ENCODE measurements at regions not wholly inside any gene's neighbourhood (a gene's known extent, or its start where the extent isn't known, plus 50 kb on each side); places are given as distances from the start of the nearest gene placed in this dataset.

GRCh38 chrX:9390121-9390520, 74.7 kb upstream of the TBL1X start:
- TF ChIP-seq CTCF (IDR thresholded peaks at IDR 0.05; ENCODE audit: insufficient read depth in 1 of 2, low read depth in 1 of 2, low read length in 1 of 2, severe bottlenecking in 1 of 2, unreplicated experiment in 1 of 2) = no peak
- Histone ChIP-seq H3K4me1 (no peaks in the 10 kb centered on the region), H3K36me3 (ENCODE audit: control insufficient read depth, insufficient read depth, low read length) (no peaks in the 10 kb centered on the region), H3K27me3 (replicated peaks; ENCODE audit: control insufficient read depth, insufficient read depth, low read length) (no peaks in the 10 kb centered on the region), H3K9me3 (no peaks in the 10 kb centered on the region), H3K4me3 (ENCODE audit: low read depth, low read length) (no peak overlapping the region)
- no TSS peak for BruUV-seq (replicated peaks)
- no peak overlapping the region for H3K4me3 Mint-ChIP-seq (ENCODE audit: unreplicated experiment)
- intact Hi-C loops (cut with micrococcal nuclease; ENCODE audit: unreplicated experiment) = no loop called here
- POLR2A ChIA-PET = no interaction called here
- CTCF ChIA-PET = no interaction called here
- H3K27ac Mint-ChIP-seq (ENCODE audit: unreplicated experiment) = no peak overlapping the region
- no peaks in the 10 kb centered on the region for H3K27me3 Mint-ChIP-seq (ENCODE audit: insufficient read depth, unreplicated experiment)
- no peak for DNase-seq
- H3K9me3 Mint-ChIP-seq (ENCODE audit: unreplicated experiment) = no peaks in the 10 kb centered on the region
- no peaks in the 10 kb centered on the region for H3K36me3 Mint-ChIP-seq (ENCODE audit: insufficient read depth, unreplicated experiment)
- no peaks in the 10 kb centered on the region for H3K4me1 Mint-ChIP-seq (ENCODE audit: low read depth, unreplicated experiment)

GRCh38 chrX:9390693-9391368, 74.0 kb upstream of the TBL1X start:
- no peak overlapping the region for H3K4me3 ChIP-seq (ENCODE audit: low read depth, low read length)
- H3K4me1 ChIP-seq = no peaks in the 10 kb centered on the region
- ChIA-PET CTCF (no interaction called here), POLR2A (no interaction called here)
- no peaks in the 10 kb centered on the region for H3K4me1 Mint-ChIP-seq (ENCODE audit: low read depth, unreplicated experiment)
- no peaks in the 10 kb centered on the region for H3K36me3 Mint-ChIP-seq (ENCODE audit: insufficient read depth, unreplicated experiment)
- no peak overlapping the region for H3K4me3 Mint-ChIP-seq (ENCODE audit: unreplicated experiment)
- no peaks in the 10 kb centered on the region for H3K9me3 ChIP-seq
- H3K27me3 ChIP-seq (replicated peaks; ENCODE audit: control insufficient read depth, insufficient read depth, low read length) = no peaks in the 10 kb centered on the region
- no peaks in the 10 kb centered on the region for H3K9me3 Mint-ChIP-seq (ENCODE audit: unreplicated experiment)
- DNase-seq = no peak
- BruUV-seq (replicated peaks) = no TSS peak
- intact Hi-C loops (cut with micrococcal nuclease; ENCODE audit: unreplicated experiment) = no loop called here
- no peaks in the 10 kb centered on the region for H3K27me3 Mint-ChIP-seq (ENCODE audit: insufficient read depth, unreplicated experiment)
- H3K27ac Mint-ChIP-seq (ENCODE audit: unreplicated experiment) = no peak overlapping the region
- no peak for TF ChIP-seq CTCF (IDR thresholded peaks at IDR 0.05; ENCODE audit: insufficient read depth in 1 of 2, low read depth in 1 of 2, low read length in 1 of 2, severe bottlenecking in 1 of 2, unreplicated experiment in 1 of 2)
- H3K36me3 ChIP-seq (ENCODE audit: control insufficient read depth, insufficient read depth, low read length) = no peaks in the 10 kb centered on the region

- Mint-ChIP-seq H3K27ac (ENCODE audit: unreplicated experiment) (no peak overlapping the region), H3K36me3 (ENCODE audit: insufficient read depth, unreplicated experiment) (peaks cover 6% of the 10 kb centered on the region), H3K4me1 (ENCODE audit: low read depth, unreplicated experiment) (peaks cover 6% of the 10 kb centered on the region), H3K4me3 (ENCODE audit: unreplicated experiment) (no peak overlapping the region), H3K27me3 (ENCODE audit: insufficient read depth, unreplicated experiment) (no peaks in the 10 kb centered on the region), H3K9me3 (ENCODE audit: unreplicated experiment) (no peaks in the 10 kb centered on the region)
- H3K27me3 ChIP-seq (replicated peaks; ENCODE audit: control insufficient read depth, insufficient read depth, low read length) = no peaks in the 10 kb centered on the region
- intact Hi-C loops (cut with micrococcal nuclease; ENCODE audit: unreplicated experiment) = no loop called here
- BruUV-seq (replicated peaks) = no TSS peak
- peaks cover 8% of the 10 kb centered on the region for H3K4me1 ChIP-seq
- no peak overlapping the region for H3K4me3 ChIP-seq (ENCODE audit: low read depth, low read length)
- CTCF ChIA-PET = no interaction called here
- no peaks in the 10 kb centered on the region for H3K9me3 ChIP-seq
- TF ChIP-seq CTCF (IDR thresholded peaks at IDR 0.05; ENCODE audit: insufficient read depth in 1 of 2, low read depth in 1 of 2, low read length in 1 of 2, severe bottlenecking in 1 of 2, unreplicated experiment in 1 of 2) = no peak
- POLR2A ChIA-PET = no interaction called here
- no peaks in the 10 kb centered on the region for H3K36me3 ChIP-seq (ENCODE audit: control insufficient read depth, insufficient read depth, low read length)
- no peak for DNase-seq
Measured at GRCh38 chrX:9392445-9392844, 72.4 kb upstream of the TBL1X start.

Measured in Caco-2 (cell line).